BLaER1 (cell line): ENCODE measurements at regions not wholly inside any gene's neighbourhood (a gene's known extent, or its start where the extent isn't known, plus 50 kb on each side); places are given as distances from the start of the nearest gene placed in this dataset.
A peak's percentile ranks its signal among the peaks of the same experiment; 100 is the strongest.

Source experiments
- H3K27ac ChIP-seq: shearing (Covaris generic); formaldehyde crosslinking; 2 replicates; pipeline ENCODE4 v1.8.1; 2022
- H3K27me3 ChIP-seq: shearing (Covaris generic); formaldehyde crosslinking; 2 replicates; pipeline ENCODE4 v1.8.1; 2022
- H3K36me3 ChIP-seq: shearing (Covaris generic); formaldehyde crosslinking; 2 replicates; pipeline ENCODE4 v1.8.1; 2022
- H3K4me1 ChIP-seq: shearing (Covaris generic); formaldehyde crosslinking; 2 replicates; pipeline ENCODE4 v1.8.1; 2022
- H3K4me2 ChIP-seq: shearing (Covaris generic); formaldehyde crosslinking; 2 replicates; pipeline ENCODE4 v1.8.1; 2022
- H3K4me3 ChIP-seq: shearing (Covaris generic); formaldehyde crosslinking; 2 replicates; pipeline ENCODE4 v1.8.1; 2022
- H3K9ac ChIP-seq: shearing (Covaris generic); formaldehyde crosslinking; 2 replicates; pipeline ENCODE4 v1.8.1; 2022
- H3K9me3 ChIP-seq: shearing (Covaris generic); formaldehyde crosslinking; 2 replicates; pipeline ENCODE4 v1.8.1; 2022
- H4K20me1 ChIP-seq: shearing (Covaris generic); formaldehyde crosslinking; 2 replicates; pipeline ENCODE4 v1.8.1; 2022
- Cebpa-rat ChIP-seq: shearing (Covaris generic); IDR thresholded peaks from 2 replicates; pipeline ENCODE4 v1.8.1; 2022

- Histone ChIP-seq H3K36me3 (no peaks in the 10 kb centered on the region), H3K9ac (no peak overlapping the region), H3K27ac (no peak overlapping the region), H4K20me1 (no peaks in the 10 kb centered on the region), H3K4me2 (no peak overlapping the region), H3K9me3 (peaks cover 16% of the 10 kb centered on the region), H3K4me1 (peaks cover 6% of the 10 kb centered on the region; the same call in 1 of the 2 replicates), H3K4me3 (no peak overlapping the region), H3K27me3 (no peaks in the 10 kb centered on the region)
- TF ChIP-seq Cebpa-rat: no peak
Observed at GRCh38 chr10:83522456-83522855, 616.9 kb upstream of the GHITM start.

- H3K27ac ChIP-seq: no peak overlapping the region
- no peak overlapping the region for H3K4me3 ChIP-seq
- H3K4me1 ChIP-seq: peaks cover 6% of the 10 kb centered on the region; the same call in 1 of the 2 replicates
- no peak overlapping the region for H3K9ac ChIP-seq
- no peaks in the 10 kb centered on the region for H3K27me3 ChIP-seq
- H4K20me1 ChIP-seq: no peaks in the 10 kb centered on the region
- H3K36me3 ChIP-seq: no peaks in the 10 kb centered on the region
- H3K4me2 ChIP-seq: no peak overlapping the region
- TF ChIP-seq Cebpa-rat: no peak
- H3K9me3 ChIP-seq: peaks cover 18% of the 10 kb centered on the region
Observed at GRCh38 chr10:83522881-83523386, 616.4 kb upstream of the GHITM start.

GRCh38 chr10:83527934-83528333 lies 611.4 kb upstream of the GHITM start:
- Histone ChIP-seq H3K4me3 (no peak overlapping the region), H3K27me3 (no peaks in the 10 kb centered on the region), H3K36me3 (no peaks in the 10 kb centered on the region), H3K4me2 (no peak overlapping the region), H3K4me1 (no peaks in the 10 kb centered on the region), H3K9me3 (peaks cover 38% of the 10 kb centered on the region), H4K20me1 (no peaks in the 10 kb centered on the region), H3K9ac (no peak overlapping the region), H3K27ac (no peak overlapping the region)
- no peak for TF ChIP-seq Cebpa-rat

- Histone ChIP-seq H3K4me3 (no peak overlapping the region), H4K20me1 (no peaks in the 10 kb centered on the region), H3K4me1 (no peaks in the 10 kb centered on the region), H3K9ac (no peak overlapping the region), H3K9me3 (peaks cover 17% of the 10 kb centered on the region), H3K27ac (no peak overlapping the region), H3K4me2 (no peak overlapping the region), H3K36me3 (no peaks in the 10 kb centered on the region), H3K27me3 (no peaks in the 10 kb centered on the region)
- no peak for TF ChIP-seq Cebpa-rat
Observed at GRCh38 chr10:83533290-83533689, 606.0 kb upstream of the GHITM start.

GRCh38 chr10:83536426-83536825 lies 602.9 kb upstream of the GHITM start:
- TF ChIP-seq Cebpa-rat: no peak
- H3K4me2 ChIP-seq: no peak overlapping the region
- H4K20me1 ChIP-seq: no peaks in the 10 kb centered on the region
- peaks cover 25% of the 10 kb centered on the region for H3K4me1 ChIP-seq
- H3K27me3 ChIP-seq: no peaks in the 10 kb centered on the region
- H3K36me3 ChIP-seq: no peaks in the 10 kb centered on the region
- no peak overlapping the region for H3K4me3 ChIP-seq
- no peaks in the 10 kb centered on the region for H3K9me3 ChIP-seq
- no peak overlapping the region for H3K27ac ChIP-seq
- no peak overlapping the region for H3K9ac ChIP-seq

- TF ChIP-seq Cebpa-rat: no peak
- Histone ChIP-seq H3K27me3 (no peaks in the 10 kb centered on the region), H3K4me2 (no peak overlapping the region), H3K9me3 (no peaks in the 10 kb centered on the region), H3K9ac (no peak overlapping the region), H3K4me3 (no peak overlapping the region), H3K36me3 (no peaks in the 10 kb centered on the region), H4K20me1 (no peaks in the 10 kb centered on the region), H3K4me1 (peaks cover 37% of the 10 kb centered on the region), H3K27ac (no peak overlapping the region)
Observed at GRCh38 chr10:83538047-83538446, 601.3 kb upstream of the GHITM start.

- H3K27ac ChIP-seq: peak overlapping the region; percentile 3; the same call in 1 of the 2 replicates
- no peaks in the 10 kb centered on the region for H3K36me3 ChIP-seq
- no peaks in the 10 kb centered on the region for H3K27me3 ChIP-seq
- H3K4me3 ChIP-seq: no peak overlapping the region
- no peaks in the 10 kb centered on the region for H4K20me1 ChIP-seq
- H3K4me2 ChIP-seq: peak overlapping the region; percentile 68
- H3K9me3 ChIP-seq: no peaks in the 10 kb centered on the region
- H3K9ac ChIP-seq: no peak overlapping the region
- H3K4me1 ChIP-seq: peaks cover 43% of the 10 kb centered on the region
- TF ChIP-seq Cebpa-rat: no peak
Observed at GRCh38 chr10:83539528-83540308, 599.6 kb upstream of the GHITM start.

- Histone ChIP-seq H3K4me3 (no peak overlapping the region), H3K9ac (no peak overlapping the region), H3K27me3 (no peaks in the 10 kb centered on the region), H4K20me1 (no peaks in the 10 kb centered on the region), H3K4me2 (peak overlapping the region; percentile 68), H3K4me1 (peaks cover 54% of the 10 kb centered on the region), H3K36me3 (no peaks in the 10 kb centered on the region), H3K27ac (no peak overlapping the region), H3K9me3 (no peaks in the 10 kb centered on the region)
- TF ChIP-seq Cebpa-rat: no peak
Observed at GRCh38 chr10:83541046-83541445, 598.3 kb upstream of the GHITM start.

- H3K9me3 ChIP-seq: no peaks in the 10 kb centered on the region
- 0 out of 2 replicates have a peak overlapping the region, but pooled peaks have one; percentile 3 for H3K27ac ChIP-seq
- H3K4me1 ChIP-seq: peaks cover 66% of the 10 kb centered on the region
- no peaks in the 10 kb centered on the region for H3K36me3 ChIP-seq
- H3K9ac ChIP-seq: no peak overlapping the region
- H4K20me1 ChIP-seq: no peaks in the 10 kb centered on the region
- H3K4me2 ChIP-seq: peak overlapping the region; percentile 27
- TF ChIP-seq Cebpa-rat: no peak
- H3K4me3 ChIP-seq: no peak overlapping the region
- H3K27me3 ChIP-seq: no peaks in the 10 kb centered on the region
Observed at GRCh38 chr10:83542774-83543411, 596.4 kb upstream of the GHITM start.
